HUES48 (cell line): ENCODE measurements at regions not wholly inside any gene's neighbourhood (a gene's known extent, or its start where the extent isn't known, plus 50 kb on each side); places are given as distances from the start of the nearest gene placed in this dataset.

Experiments
- H3K27ac ChIP-seq: one replicate; pipeline ENCODE4 v1.7.0; 2013; ENCODE audit warnings: low read depth, low read length, inconsistent platforms
- H3K27me3 ChIP-seq: 2 replicates; pipeline ENCODE4 v1.6.1; 2013; ENCODE audit warnings: mild to moderate bottlenecking, low read length; ENCODE audit not compliant: control insufficient read depth, insufficient read depth
- H3K36me3 ChIP-seq: 2 replicates; pipeline ENCODE4 v1.6.1; 2013; ENCODE audit warnings: low read length; ENCODE audit not compliant: control insufficient read depth, insufficient read depth
- H3K4me1 ChIP-seq: 2 replicates; pipeline ENCODE4 v1.6.1; 2013; ENCODE audit warnings: mild to moderate bottlenecking, low read length; ENCODE audit not compliant: control insufficient read depth, insufficient read depth
- H3K4me3 ChIP-seq: 2 replicates; pipeline ENCODE4 v1.5.1; 2013; ENCODE audit warnings: mild to moderate bottlenecking, low read depth, low read length
- H3K9ac ChIP-seq: 2 replicates; pipeline ENCODE4 v1.6.1; 2013; ENCODE audit warnings: mild to moderate bottlenecking, low read depth, low read length, moderate library complexity
- H3K9me3 ChIP-seq: 2 replicates; pipeline ENCODE4 v1.6.1; 2013; ENCODE audit warnings: low read length; ENCODE audit not compliant: control insufficient read depth, insufficient read depth

GRCh38 chr14:95466506-95466905 is 49.9 kb downstream of the SYNE3 start:
- Histone ChIP-seq H3K36me3 (no peaks in the 10 kb centered on the region), H3K27me3 (no peaks in the 10 kb centered on the region), H3K9ac (no peak overlapping the region), H3K9me3 (no peaks in the 10 kb centered on the region), H3K27ac (no peak overlapping the region), H3K4me3 (no peak overlapping the region), H3K4me1 (peaks cover 4% of the 10 kb centered on the region; the same call in 1 of the 2 replicates)

- Histone ChIP-seq H3K4me3 (no peak overlapping the region), H3K27me3 (no peaks in the 10 kb centered on the region; the same call in 1 of the 2 replicates), H3K4me1 (peaks cover 9% of the 10 kb centered on the region), H3K9me3 (no peaks in the 10 kb centered on the region), H3K27ac (no peak overlapping the region), H3K36me3 (no peaks in the 10 kb centered on the region), H3K9ac (no peak overlapping the region)
Observed at GRCh38 chr14:95465936-95466335, 50.5 kb downstream of the SYNE3 start.

DNA sequence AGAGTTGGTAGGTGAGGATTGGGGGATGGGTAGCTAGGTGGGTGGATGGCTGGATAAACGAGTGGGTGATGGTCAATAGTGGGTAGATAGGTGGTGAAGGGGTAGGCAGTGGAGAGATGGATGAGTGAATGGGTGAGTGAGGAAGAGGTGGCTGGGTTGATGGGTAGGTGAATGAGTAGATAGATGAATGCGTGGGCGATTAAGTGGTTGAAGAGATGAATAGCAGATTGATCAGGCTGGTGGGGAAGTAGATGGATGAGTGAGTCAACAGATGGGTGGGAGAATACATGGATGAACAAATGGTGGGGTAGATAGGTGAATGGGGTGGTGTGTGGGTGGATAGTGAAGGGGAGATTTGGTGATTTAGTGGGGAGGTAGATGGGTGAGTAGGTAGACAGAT is 51.1 kb downstream of the SYNE3 start:
- Histone ChIP-seq H3K27ac (no peak overlapping the region), H3K4me1 (peaks cover 11% of the 10 kb centered on the region), H3K27me3 (no peaks in the 10 kb centered on the region; the same call in 1 of the 2 replicates), H3K4me3 (no peak overlapping the region), H3K9me3 (no peaks in the 10 kb centered on the region), H3K9ac (no peak overlapping the region), H3K36me3 (no peaks in the 10 kb centered on the region)

- no peak overlapping the region for H3K27ac ChIP-seq
Observed at GRCh38 chr14:95464514-95464913, 51.9 kb downstream of the SYNE3 start.

DNA sequence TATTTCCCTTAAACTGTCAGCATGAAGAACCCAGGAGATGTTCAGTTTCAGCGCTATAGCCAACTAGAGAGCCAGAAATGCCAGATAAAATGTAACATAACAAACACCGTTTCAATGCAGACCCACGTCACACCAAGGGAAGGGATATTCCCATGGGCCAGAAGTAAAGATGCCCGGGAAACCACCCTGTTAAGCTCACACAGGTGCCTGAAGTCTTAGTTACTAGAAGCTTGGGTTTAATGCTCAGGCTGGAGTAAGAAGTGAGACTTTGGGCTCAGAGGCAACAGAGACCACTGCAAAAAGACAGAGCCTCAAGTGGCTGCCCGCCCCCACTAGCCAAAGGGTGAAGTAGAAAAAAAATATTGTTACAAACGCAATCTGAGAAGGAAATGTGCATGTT is 52.3 kb downstream of the SYNE3 start:
- Histone ChIP-seq H3K27ac (no peak overlapping the region), H3K4me3 (no peak overlapping the region), H3K9ac (no peak overlapping the region), H3K9me3 (no peaks in the 10 kb centered on the region), H3K4me1 (peaks cover 11% of the 10 kb centered on the region), H3K36me3 (no peaks in the 10 kb centered on the region), H3K27me3 (no peaks in the 10 kb centered on the region; the same call in 1 of the 2 replicates)

More at GRCh38 chr14:95464514-95464913, 51.9 kb downstream of the SYNE3 start:
- Histone ChIP-seq H3K36me3 (no peaks in the 10 kb centered on the region), H3K9ac (no peak overlapping the region), H3K4me3 (no peak overlapping the region), H3K9me3 (no peaks in the 10 kb centered on the region), H3K4me1 (peaks cover 11% of the 10 kb centered on the region), H3K27me3 (no peaks in the 10 kb centered on the region; the same call in 1 of the 2 replicates)

GRCh38 chr14:95463171-95463901 is 53.1 kb downstream of the SYNE3 start:
- Histone ChIP-seq H3K4me1 (peaks cover 11% of the 10 kb centered on the region), H3K27ac (no peak overlapping the region), H3K4me3 (no peak overlapping the region), H3K9me3 (no peaks in the 10 kb centered on the region), H3K36me3 (no peaks in the 10 kb centered on the region), H3K9ac (no peak overlapping the region), H3K27me3 (no peaks in the 10 kb centered on the region; the same call in 1 of the 2 replicates)

GRCh38 chr14:95462491-95462890 is 54.0 kb downstream of the SYNE3 start:
- Histone ChIP-seq H3K9me3 (no peaks in the 10 kb centered on the region), H3K36me3 (no peaks in the 10 kb centered on the region), H3K9ac (no peak overlapping the region), H3K4me1 (peaks cover 11% of the 10 kb centered on the region), H3K27me3 (no peaks in the 10 kb centered on the region; the same call in 1 of the 2 replicates), H3K27ac (no peak overlapping the region), H3K4me3 (no peak overlapping the region)

DNA sequence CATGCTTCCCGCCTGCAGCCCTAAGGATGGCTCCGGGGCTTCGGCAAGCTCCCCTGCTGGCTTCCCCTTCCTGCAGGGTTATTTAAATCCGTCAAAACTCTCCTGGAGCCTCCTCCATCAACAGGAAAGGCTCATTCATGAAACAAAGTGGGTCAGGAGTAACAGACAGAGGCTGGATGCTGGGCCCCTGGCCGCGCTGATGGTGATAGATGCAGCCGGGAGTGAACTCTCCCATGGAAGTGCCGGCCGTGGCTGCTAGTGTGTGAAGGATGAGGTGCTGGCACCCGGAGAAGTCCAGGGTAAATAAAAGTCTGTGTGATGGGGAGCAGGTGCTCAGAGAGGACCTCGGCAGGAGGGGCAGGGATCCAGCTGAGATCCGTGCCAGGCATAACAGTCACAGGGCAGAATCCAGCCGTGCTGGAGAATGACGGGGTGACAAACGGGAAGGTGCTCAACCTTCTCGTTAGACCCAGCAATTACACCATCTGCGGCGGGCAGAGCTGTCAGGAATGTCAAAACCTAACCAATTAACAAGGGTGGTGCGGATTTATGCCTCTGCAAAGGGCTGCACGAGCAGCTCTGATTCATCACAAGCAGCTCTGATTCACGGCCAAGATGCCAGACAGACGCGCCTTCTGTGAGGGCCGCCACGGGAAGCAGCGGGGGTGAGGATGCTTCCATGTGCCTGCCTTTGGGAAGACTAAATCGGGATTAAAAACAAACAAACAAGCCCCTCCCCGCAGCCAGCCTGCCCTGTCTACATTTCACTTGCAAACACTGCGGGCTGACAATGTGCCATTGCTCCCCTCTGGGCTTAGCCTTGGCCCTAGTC is 55.6 kb downstream of the SYNE3 start:
- Histone ChIP-seq H3K27me3 (no peaks in the 10 kb centered on the region; the same call in 1 of the 2 replicates), H3K4me1 (peaks cover 11% of the 10 kb centered on the region), H3K9ac (no peak overlapping the region), H3K36me3 (no peaks in the 10 kb centered on the region), H3K27ac (peak overlapping the region; percentile 21), H3K9me3 (no peaks in the 10 kb centered on the region), H3K4me3 (peak overlapping the region; percentile 41)

DNA sequence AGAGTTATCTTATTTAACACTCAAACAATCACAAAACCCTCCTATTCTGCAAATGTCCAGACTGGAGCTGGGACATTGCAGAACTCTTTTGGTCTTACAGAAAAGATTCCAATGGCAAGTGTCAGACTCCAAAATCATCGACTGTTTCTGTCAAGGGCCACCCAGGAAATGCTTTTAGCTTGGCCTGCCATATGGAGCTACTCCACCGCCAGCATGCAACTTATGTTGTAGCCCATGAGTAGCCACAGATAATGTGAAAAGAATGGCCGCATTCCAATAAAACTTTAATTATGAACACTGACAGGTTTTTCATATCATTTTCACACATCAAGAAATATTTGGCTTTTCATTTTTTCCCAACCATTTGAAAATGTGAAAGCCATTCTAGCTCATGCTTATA is 57.5 kb downstream of the SYNE3 start:
- H3K4me1 ChIP-seq: peaks cover 11% of the 10 kb centered on the region
- no peak overlapping the region for H3K4me3 ChIP-seq
- no peaks in the 10 kb centered on the region for H3K36me3 ChIP-seq
- H3K9ac ChIP-seq: no peak overlapping the region
- H3K9me3 ChIP-seq: no peaks in the 10 kb centered on the region
- H3K27ac ChIP-seq: no peak overlapping the region
- no peaks in the 10 kb centered on the region; the same call in 1 of the 2 replicates for H3K27me3 ChIP-seq

DNA sequence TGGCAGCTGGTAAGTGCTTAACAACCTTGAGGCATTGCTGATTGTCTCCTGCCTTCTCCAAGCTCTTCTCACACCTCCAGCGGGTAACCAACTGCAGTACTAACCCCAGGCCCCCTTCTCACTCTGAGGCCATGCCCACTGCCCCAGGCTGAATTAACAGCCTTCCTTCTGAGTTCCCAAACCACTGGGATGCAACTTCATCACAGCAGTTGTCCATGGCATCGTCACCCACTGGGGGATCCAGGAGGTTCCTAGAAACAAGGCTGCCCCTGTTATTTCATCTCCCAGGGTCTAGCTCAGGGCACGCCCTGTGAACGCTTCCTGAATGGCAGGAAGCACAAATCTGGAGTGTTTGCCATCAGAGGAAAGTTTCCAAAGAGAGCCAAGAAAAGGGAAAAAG is 58.0 kb downstream of the SYNE3 start:
- Histone ChIP-seq H3K4me1 (peaks cover 11% of the 10 kb centered on the region), H3K36me3 (no peaks in the 10 kb centered on the region), H3K9me3 (no peaks in the 10 kb centered on the region), H3K27ac (no peak overlapping the region), H3K4me3 (no peak overlapping the region), H3K9ac (no peak overlapping the region), H3K27me3 (no peaks in the 10 kb centered on the region; the same call in 1 of the 2 replicates)

- no peak overlapping the region for H3K4me3 ChIP-seq
- H3K36me3 ChIP-seq: no peaks in the 10 kb centered on the region
- H3K27me3 ChIP-seq: no peaks in the 10 kb centered on the region; the same call in 1 of the 2 replicates
- H3K9ac ChIP-seq: no peak overlapping the region
- H3K4me1 ChIP-seq: peaks cover 5% of the 10 kb centered on the region
- no peaks in the 10 kb centered on the region for H3K9me3 ChIP-seq
- H3K27ac ChIP-seq: no peak overlapping the region
Observed at GRCh38 chr14:95456281-95456680, 60.2 kb downstream of the SYNE3 start.
